ENCODE measurements at regions not wholly inside any gene's neighbourhood (a gene's known extent, or its start where the extent isn't known, plus 50 kb on each side); places are given as distances from the start of the nearest gene placed in this dataset.

GRCh38 chr12:124422142-124422569 lies 127.3 kb downstream of the RFLNA start:
- TF ChIP-seq CTCF (IDR thresholded peaks at IDR 0.05) (no peak), POLR2A (IDR thresholded peaks at IDR 0.05) (peak in 1 of 3 donors; percentile 22)
